MG63 (cell line): ENCODE measurements at regions not wholly inside any gene's neighbourhood (a gene's known extent, or its start where the extent isn't known, plus 50 kb on each side); places are given as distances from the start of the nearest gene placed in this dataset.

ENCODE experiments used
- DNase-seq: peaks from one replicate; pipeline ENCODE4 v3.0.0-alpha.2; 2020
- H3K27me3 ChIP-seq: fragments of 250-450 bp; sonication (Bioruptor Pico); 2 replicates; pipeline ENCODE4 v1.5.1; 2020; ENCODE audit warnings: mild to moderate bottlenecking, moderate library complexity
- H3K36me3 ChIP-seq: fragments of 250-450 bp; sonication (Bioruptor Pico); 2 replicates; pipeline ENCODE4 v1.5.1; 2020; ENCODE audit warnings: mild to moderate bottlenecking, moderate library complexity
- H3K4me3 ChIP-seq: fragments of 250-450 bp; sonication (Bioruptor Pico); 2 replicates; pipeline ENCODE4 v1.5.1; 2020; ENCODE audit warnings: mild to moderate bottlenecking, moderate library complexity
- H3K9me3 ChIP-seq: fragments of 250-450 bp; sonication (Bioruptor Pico); 2 replicates; pipeline ENCODE4 v1.5.1; 2020; ENCODE audit warnings: mild to moderate bottlenecking, moderate library complexity

GRCh38 chr5:143557061-143557818, 153.8 kb upstream of the NR3C1 start:
- Histone ChIP-seq H3K4me3 (no peak overlapping the region), H3K9me3 (no peaks in the 10 kb centered on the region), H3K27me3 (no peaks in the 10 kb centered on the region), H3K36me3 (no peaks in the 10 kb centered on the region)
- peak; percentile 75 for DNase-seq

GRCh38 chr5:143554918-143555477, 151.5 kb upstream of the NR3C1 start:
- H3K9me3 ChIP-seq: no peaks in the 10 kb centered on the region

GRCh38 chr5:143554187-143554717, 150.8 kb upstream of the NR3C1 start:
- H3K27me3 ChIP-seq: no peaks in the 10 kb centered on the region
- DNase-seq: peak; percentile 84
- H3K9me3 ChIP-seq: no peaks in the 10 kb centered on the region
- no peak overlapping the region for H3K4me3 ChIP-seq
- no peaks in the 10 kb centered on the region for H3K36me3 ChIP-seq

More at GRCh38 chr5:143554918-143555477, 151.5 kb upstream of the NR3C1 start:
- Histone ChIP-seq H3K36me3 (no peaks in the 10 kb centered on the region), H3K4me3 (no peak overlapping the region), H3K27me3 (no peaks in the 10 kb centered on the region)
- peak; percentile 23 for DNase-seq

- no peaks in the 10 kb centered on the region; the same call in 1 of the 2 replicates for H3K9me3 ChIP-seq
- H3K27me3 ChIP-seq: no peaks in the 10 kb centered on the region
- no peak overlapping the region for H3K4me3 ChIP-seq
- no peak for DNase-seq
- no peaks in the 10 kb centered on the region for H3K36me3 ChIP-seq
These were observed 149.2 kb upstream of the NR3C1 start for GRCh38 chr5:143552680-143553079.

GRCh38 chr5:143551820-143552251, 148.3 kb upstream of the NR3C1 start:
- Histone ChIP-seq H3K27me3 (no peaks in the 10 kb centered on the region), H3K9me3 (no peaks in the 10 kb centered on the region; the same call in 1 of the 2 replicates), H3K4me3 (no peak overlapping the region), H3K36me3 (no peaks in the 10 kb centered on the region)
- DNase-seq: peak; percentile 29

GRCh38 chr5:143550986-143551630, 147.6 kb upstream of the NR3C1 start:
- Histone ChIP-seq H3K36me3 (no peaks in the 10 kb centered on the region; the same call in 1 of the 2 replicates), H3K4me3 (no peak overlapping the region), H3K9me3 (peaks cover 6% of the 10 kb centered on the region), H3K27me3 (no peaks in the 10 kb centered on the region)
- no peak for DNase-seq

- Histone ChIP-seq H3K27me3 (no peaks in the 10 kb centered on the region), H3K4me3 (no peak overlapping the region), H3K9me3 (peaks cover 12% of the 10 kb centered on the region), H3K36me3 (no peaks in the 10 kb centered on the region; the same call in 1 of the 2 replicates)
- no peak for DNase-seq
These were observed 143.9 kb upstream of the NR3C1 start for GRCh38 chr5:143547342-143547741.

GRCh38 chr5:143546394-143546793, 142.9 kb upstream of the NR3C1 start:
- no peak for DNase-seq
- peaks cover 12% of the 10 kb centered on the region for H3K9me3 ChIP-seq
- H3K36me3 ChIP-seq: no peaks in the 10 kb centered on the region; the same call in 1 of the 2 replicates
- no peak overlapping the region for H3K4me3 ChIP-seq
- no peaks in the 10 kb centered on the region for H3K27me3 ChIP-seq

GRCh38 chr5:143544606-143545005, 141.1 kb upstream of the NR3C1 start:
- H3K9me3 ChIP-seq: peaks cover 18% of the 10 kb centered on the region
- DNase-seq: no peak
- H3K27me3 ChIP-seq: no peaks in the 10 kb centered on the region
- no peak overlapping the region for H3K4me3 ChIP-seq
- no peaks in the 10 kb centered on the region; the same call in 1 of the 2 replicates for H3K36me3 ChIP-seq

- DNase-seq: no peak
- no peak overlapping the region for H3K4me3 ChIP-seq
- H3K27me3 ChIP-seq: no peaks in the 10 kb centered on the region
- no peaks in the 10 kb centered on the region; the same call in 1 of the 2 replicates for H3K36me3 ChIP-seq
- H3K9me3 ChIP-seq: peaks cover 26% of the 10 kb centered on the region
These were observed 140.1 kb upstream of the NR3C1 start for GRCh38 chr5:143543358-143544255.

GRCh38 chr5:143542798-143543144, 139.3 kb upstream of the NR3C1 start:
- peaks cover 29% of the 10 kb centered on the region for H3K9me3 ChIP-seq
- DNase-seq: no peak
- no peak overlapping the region for H3K4me3 ChIP-seq
- no peaks in the 10 kb centered on the region for H3K27me3 ChIP-seq
- no peaks in the 10 kb centered on the region; the same call in 1 of the 2 replicates for H3K36me3 ChIP-seq

GRCh38 chr5:143541943-143542797, 138.7 kb upstream of the NR3C1 start:
- no peak overlapping the region for H3K4me3 ChIP-seq
- H3K27me3 ChIP-seq: no peaks in the 10 kb centered on the region
- no peak for DNase-seq
- no peaks in the 10 kb centered on the region; the same call in 1 of the 2 replicates for H3K36me3 ChIP-seq
- H3K9me3 ChIP-seq: peaks cover 29% of the 10 kb centered on the region

- DNase-seq: no peak
- no peaks in the 10 kb centered on the region for H3K27me3 ChIP-seq
- H3K36me3 ChIP-seq: peaks cover 6% of the 10 kb centered on the region; the same call in 1 of the 2 replicates
- peaks cover 17% of the 10 kb centered on the region for H3K9me3 ChIP-seq
- no peak overlapping the region for H3K4me3 ChIP-seq
These were observed 136.3 kb upstream of the NR3C1 start for GRCh38 chr5:143539742-143540141.

- no peak for DNase-seq
- Histone ChIP-seq H3K4me3 (no peak overlapping the region), H3K9me3 (peaks cover 17% of the 10 kb centered on the region), H3K27me3 (no peaks in the 10 kb centered on the region), H3K36me3 (peaks cover 6% of the 10 kb centered on the region; the same call in 1 of the 2 replicates)
These were observed 133.6 kb upstream of the NR3C1 start for GRCh38 chr5:143537056-143537455.

GRCh38 chr5:143536364-143536763, 132.9 kb upstream of the NR3C1 start:
- Histone ChIP-seq H3K36me3 (peaks cover 6% of the 10 kb centered on the region; the same call in 1 of the 2 replicates), H3K9me3 (peaks cover 21% of the 10 kb centered on the region), H3K4me3 (no peak overlapping the region), H3K27me3 (no peaks in the 10 kb centered on the region)
- DNase-seq: peak; percentile 98
